GM18870 (cell line): ENCODE measurements at regions not wholly inside any gene's neighbourhood (a gene's known extent, or its start where the extent isn't known, plus 50 kb on each side); places are given as distances from the start of the nearest gene placed in this dataset.

Experiments used
- ATAC-seq: cut with Tn5 transposase; IDR thresholded peaks from one replicate; pipeline ENCODE4 v1.9.1; 2021; ENCODE audit warnings: moderate library complexity; ENCODE audit not compliant: unreplicated experiment

GRCh38 chr17:73802314-73802713 is 158.1 kb upstream of the SDK2 start:
- no peak for ATAC-seq

GRCh38 chr17:73802871-73803270 is 158.6 kb upstream of the SDK2 start:
- no peak for ATAC-seq

GRCh38 chr17:73803964-73804435 is 159.8 kb upstream of the SDK2 start:
- ATAC-seq, result no peak

- ATAC-seq, result no peak
Measured at GRCh38 chr17:73806768-73807167, 162.5 kb upstream of the SDK2 start.

- no peak for ATAC-seq
Measured at GRCh38 chr17:73813201-73813600, 169.0 kb upstream of the SDK2 start.

GRCh38 chr17:73814075-73814474 is 169.8 kb upstream of the SDK2 start:
- ATAC-seq, result no peak

GRCh38 chr17:73815474-73815873 is 171.2 kb upstream of the SDK2 start:
- ATAC-seq, result no peak

GRCh38 chr17:73819440-73820395 is 175.5 kb upstream of the SDK2 start:
- no peak for ATAC-seq

GRCh38 chr17:73820686-73821448 is 176.6 kb upstream of the SDK2 start:
- no peak for ATAC-seq

- no peak for ATAC-seq
Measured at GRCh38 chr17:73821665-73822064, 177.4 kb upstream of the SDK2 start.

- ATAC-seq, result no peak
Measured at GRCh38 chr17:73822371-73822770, 178.1 kb upstream of the SDK2 start.

GRCh38 chr17:73823684-73824083 is 179.4 kb upstream of the SDK2 start:
- no peak for ATAC-seq

- ATAC-seq, result no peak
Measured at GRCh38 chr17:73824321-73824720, 180.1 kb upstream of the SDK2 start.

GRCh38 chr17:73826181-73826871 is 182.1 kb upstream of the SDK2 start:
- no peak for ATAC-seq

GRCh38 chr17:73826872-73827228 is 182.6 kb upstream of the SDK2 start:
- ATAC-seq, result no peak

- no peak for ATAC-seq
Measured at GRCh38 chr17:73827627-73828291, 183.5 kb upstream of the SDK2 start.

- no peak for ATAC-seq
Measured at GRCh38 chr17:73829676-73830280, 185.5 kb upstream of the SDK2 start.

- no peak for ATAC-seq
Measured at GRCh38 chr17:73831699-73832098, 187.5 kb upstream of the SDK2 start.

GRCh38 chr17:73833775-73834488 is 189.7 kb upstream of the SDK2 start:
- ATAC-seq, result no peak
